ENCODE measurements at regions not wholly inside any gene's neighbourhood (a gene's known extent, or its start where the extent isn't known, plus 50 kb on each side); places are given as distances from the start of the nearest gene placed in this dataset.

- Histone ChIP-seq H3K4me2 (ENCODE audit: low read length) (no peak overlapping the region), H3K79me2 (replicated peaks; ENCODE audit: insufficient read depth, low read length) (no peaks in the 10 kb centered on the region), H3F3A (ENCODE audit: insufficient read depth, low read length, poor library complexity, severe bottlenecking) (no peaks in the 10 kb centered on the region), H3K27me3 (ENCODE audit: insufficient read depth, low read depth, low read length) (no peaks in the 10 kb centered on the region), H3K9me3 (ENCODE audit: low read length) (no peaks in the 10 kb centered on the region), H3K9ac (ENCODE audit: low read length) (no peak overlapping the region), H4K20me1 (ENCODE audit: insufficient read depth) (no peaks in the 10 kb centered on the region), H3K36me3 (ENCODE audit: insufficient read depth, low read length) (no peaks in the 10 kb centered on the region), H3K4me3 (ENCODE audit: low read length) (no peak overlapping the region), H2AFZ (ENCODE audit: low read depth, low read length) (no peak overlapping the region), H3K27ac (ENCODE audit: low read length) (no peak overlapping the region), H3K9me2 (ENCODE audit: insufficient read depth, low read length) (no peaks in the 10 kb centered on the region)
- TF ChIP-seq EP300 (conservative IDR thresholded peaks at IDR 0.05; ENCODE audit: poor library complexity, severe bottlenecking) (no peak), EZH2 (IDR thresholded peaks at IDR 0.05; ENCODE audit: borderline replicate concordance, insufficient read depth, low read length, poor library complexity, severe bottlenecking) (no peak)
Observed at GRCh38 chr12:43291516-43291915, 260.5 kb downstream of the ADAMTS20 start.

- no peaks in the 10 kb centered on the region for H3K79me2 ChIP-seq (replicated peaks; ENCODE audit: insufficient read depth, low read length)
- H2AFZ ChIP-seq (ENCODE audit: low read depth, low read length) = no peak overlapping the region
- H3K9me2 ChIP-seq (ENCODE audit: insufficient read depth, low read length) = no peaks in the 10 kb centered on the region
- no peaks in the 10 kb centered on the region for H4K20me1 ChIP-seq (ENCODE audit: insufficient read depth)
- H3K4me2 ChIP-seq (ENCODE audit: low read length) = no peak overlapping the region
- H3K4me3 ChIP-seq (ENCODE audit: low read length) = no peak overlapping the region
- no peaks in the 10 kb centered on the region for H3K36me3 ChIP-seq (ENCODE audit: insufficient read depth, low read length)
- TF ChIP-seq SMC3 (conservative IDR thresholded peaks at IDR 0.05; ENCODE audit: poor library complexity) = no peak
- TF ChIP-seq REST (IDR thresholded peaks at IDR 0.05; ENCODE audit: borderline replicate concordance) = no peak
- TF ChIP-seq EZH2 (IDR thresholded peaks at IDR 0.05; ENCODE audit: borderline replicate concordance, insufficient read depth, low read length, poor library complexity, severe bottlenecking) = no peak
- no peak for TF ChIP-seq POLR2AphosphoS5 (IDR thresholded peaks at IDR 0.05)
- no peak for TF ChIP-seq EP300 (conservative IDR thresholded peaks at IDR 0.05; ENCODE audit: poor library complexity, severe bottlenecking)
- no peak for TF ChIP-seq CTCF (IDR thresholded peaks at IDR 0.05; ENCODE audit: poor library complexity, severe bottlenecking)
- TF ChIP-seq RAD21 (conservative IDR thresholded peaks at IDR 0.05) = no peak
- TF ChIP-seq TAF1 (IDR thresholded peaks at IDR 0.05; ENCODE audit: low read depth) = no peak
- no peak overlapping the region for H3K27ac ChIP-seq (ENCODE audit: low read length)
- no peaks in the 10 kb centered on the region for H3F3A ChIP-seq (ENCODE audit: insufficient read depth, low read length, poor library complexity, severe bottlenecking)
- H3K9me3 ChIP-seq (ENCODE audit: low read length) = no peaks in the 10 kb centered on the region
- no peaks in the 10 kb centered on the region for H3K27me3 ChIP-seq (ENCODE audit: insufficient read depth, low read depth, low read length)
- H3K9ac ChIP-seq (ENCODE audit: low read length) = no peak overlapping the region
Observed at GRCh38 chr12:43290836-43291235, 261.2 kb downstream of the ADAMTS20 start.

- H3K4me2 ChIP-seq (ENCODE audit: low read length) = no peak overlapping the region
- no peaks in the 10 kb centered on the region for H3K36me3 ChIP-seq (ENCODE audit: insufficient read depth, low read length)
- H2AFZ ChIP-seq (ENCODE audit: low read depth, low read length) = no peak overlapping the region
Observed at GRCh38 chr12:43289426-43289801, 262.6 kb downstream of the ADAMTS20 start.

More at GRCh38 chr12:43289426-43289801, 262.6 kb downstream of the ADAMTS20 start:
- H3K9me2 ChIP-seq (ENCODE audit: insufficient read depth, low read length) = no peaks in the 10 kb centered on the region
- no peak overlapping the region for H3K4me3 ChIP-seq (ENCODE audit: low read length)
- no peaks in the 10 kb centered on the region for H4K20me1 ChIP-seq (ENCODE audit: insufficient read depth)
- no peak for TF ChIP-seq REST (IDR thresholded peaks at IDR 0.05; ENCODE audit: borderline replicate concordance)
- no peak for TF ChIP-seq TAF1 (IDR thresholded peaks at IDR 0.05; ENCODE audit: low read depth)
- TF ChIP-seq SMC3 (conservative IDR thresholded peaks at IDR 0.05; ENCODE audit: poor library complexity) = no peak
- no peak for TF ChIP-seq POLR2AphosphoS5 (IDR thresholded peaks at IDR 0.05)
- no peak for TF ChIP-seq CTCF (IDR thresholded peaks at IDR 0.05; ENCODE audit: poor library complexity, severe bottlenecking)
- TF ChIP-seq RAD21 (conservative IDR thresholded peaks at IDR 0.05) = no peak
- TF ChIP-seq EP300 (conservative IDR thresholded peaks at IDR 0.05; ENCODE audit: poor library complexity, severe bottlenecking) = no peak
- no peak for TF ChIP-seq MXI1 (conservative IDR thresholded peaks at IDR 0.05; ENCODE audit: poor library complexity, severe bottlenecking)
- no peak for TF ChIP-seq EZH2 (IDR thresholded peaks at IDR 0.05; ENCODE audit: borderline replicate concordance, insufficient read depth, low read length, poor library complexity, severe bottlenecking)
- H3K79me2 ChIP-seq (replicated peaks; ENCODE audit: insufficient read depth, low read length) = no peaks in the 10 kb centered on the region
- no peak overlapping the region for H3K9ac ChIP-seq (ENCODE audit: low read length)
- no peaks in the 10 kb centered on the region for H3F3A ChIP-seq (ENCODE audit: insufficient read depth, low read length, poor library complexity, severe bottlenecking)
- no peaks in the 10 kb centered on the region for H3K9me3 ChIP-seq (ENCODE audit: low read length)
- no peak overlapping the region for H3K27ac ChIP-seq (ENCODE audit: low read length)
- H3K27me3 ChIP-seq (ENCODE audit: insufficient read depth, low read depth, low read length) = no peaks in the 10 kb centered on the region
